Activated CD4-positive, alpha-beta T cell treated with anti-CD3 and anti-CD28 coated beads, Interleukin-2, amount 10 ng/mL, durations not matched to agents 7 days and 5 days (primary cell): ENCODE measurements at regions not wholly inside any gene's neighbourhood (a gene's known extent, or its start where the extent isn't known, plus 50 kb on each side); places are given as distances from the start of the nearest gene placed in this dataset.

Experiments
- CTCF ChIA-PET: fragments of 350-600 bp; sonication (Branson Sonifier 250); formaldehyde crosslinking; loops from one replicate; lab custom pipeline; 2021; ENCODE audit warnings: antibody characterized with exemption; lab: Charles Lee
- POLR2A ChIA-PET: fragments of 350-600 bp; sonication (Branson Sonifier 250); formaldehyde crosslinking; loops from one replicate; lab custom pipeline; 2021; ENCODE audit warnings: antibody characterized with exemption; lab: Charles Lee
- DNase-seq: peaks from one replicate; pipeline ENCODE4 v3.0.0-alpha.2; 2020
- H3K27ac Mint-ChIP-seq: one replicate; pipeline ENCODE4 v1.8.0; 2021; ENCODE audit warnings: mild to moderate bottlenecking, moderate library complexity, mixed read lengths
- H3K27me3 Mint-ChIP-seq: one replicate; pipeline ENCODE4 v1.8.0; 2021; ENCODE audit warnings: mixed read lengths
- H3K36me3 Mint-ChIP-seq: one replicate; pipeline ENCODE4 v1.8.0; 2021; ENCODE audit warnings: low read depth, mixed read lengths
- H3K4me1 Mint-ChIP-seq: one replicate; pipeline ENCODE4 v1.8.0; 2021; ENCODE audit warnings: mixed read lengths
- H3K4me3 Mint-ChIP-seq: one replicate; pipeline ENCODE4 v1.8.0; 2021; ENCODE audit warnings: mild to moderate bottlenecking, moderate library complexity, mixed read lengths
- H3K9me3 Mint-ChIP-seq: one replicate; pipeline ENCODE4 v1.8.0; 2021; ENCODE audit warnings: mixed read lengths

- peaks cover 13% of the 10 kb centered on the region for H3K27me3 Mint-ChIP-seq
- POLR2A ChIA-PET, result no interaction called here
- CTCF ChIA-PET, result interaction anchor here (1.7 kb wide), 1 partner anchor 11 kb away, joined by 4 read pairs; no protein-coding TSS in a partner anchor
- H3K4me1 Mint-ChIP-seq, result no peaks in the 10 kb centered on the region
- DNase-seq, result no peak
- peaks cover 5% of the 10 kb centered on the region for H3K9me3 Mint-ChIP-seq
- no peak overlapping the region for H3K27ac Mint-ChIP-seq
- H3K4me3 Mint-ChIP-seq, result no peak overlapping the region
- peaks cover 2% of the 10 kb centered on the region for H3K36me3 Mint-ChIP-seq
Observed at GRCh38 chr10:88127766-88128165, 264.3 kb downstream of the PTEN start.

- peaks cover 5% of the 10 kb centered on the region for H3K9me3 Mint-ChIP-seq
- CTCF ChIA-PET, result interaction anchor here (1.7 kb wide), 1 partner anchor 10 kb away, joined by 4 read pairs; no protein-coding TSS in a partner anchor
- H3K4me1 Mint-ChIP-seq, result no peaks in the 10 kb centered on the region
- no peak overlapping the region for H3K4me3 Mint-ChIP-seq
- H3K36me3 Mint-ChIP-seq, result peaks cover 2% of the 10 kb centered on the region
- H3K27ac Mint-ChIP-seq, result no peak overlapping the region
- peaks cover 13% of the 10 kb centered on the region for H3K27me3 Mint-ChIP-seq
- no peak for DNase-seq
- POLR2A ChIA-PET, result no interaction called here
Observed at GRCh38 chr10:88129013-88129412, 265.6 kb downstream of the PTEN start.

DNA sequence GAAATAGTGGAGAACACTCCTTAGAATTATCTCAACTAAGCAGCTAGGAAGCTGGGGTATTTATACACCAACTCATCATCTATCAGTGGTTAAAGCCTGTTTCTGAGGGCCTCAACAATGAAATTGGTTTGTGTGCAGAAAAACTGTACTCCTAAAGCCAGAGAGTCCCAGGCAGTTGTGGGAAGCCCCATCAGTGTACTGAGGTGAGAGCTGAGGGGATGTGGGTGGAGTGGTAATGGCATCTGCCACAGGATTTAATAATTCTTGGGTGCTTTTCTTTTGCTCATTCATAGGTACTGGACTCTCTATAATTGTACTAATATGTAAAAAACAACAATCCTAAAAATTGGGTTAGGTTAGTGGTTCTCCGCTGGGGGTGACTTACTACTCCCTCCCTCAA, 267.5 kb downstream of the PTEN start:
- no peaks in the 10 kb centered on the region for H3K4me1 Mint-ChIP-seq
- H3K4me3 Mint-ChIP-seq, result no peak overlapping the region
- H3K36me3 Mint-ChIP-seq, result peaks cover 4% of the 10 kb centered on the region
- peaks cover 8% of the 10 kb centered on the region for H3K27me3 Mint-ChIP-seq
- no peak overlapping the region for H3K27ac Mint-ChIP-seq
- CTCF ChIA-PET, result interaction anchor here (1.1 kb wide), 1 partner anchor 11 kb away, joined by 4 read pairs; no protein-coding TSS in a partner anchor
- POLR2A ChIA-PET, result no interaction called here
- no peak for DNase-seq
- peaks cover 6% of the 10 kb centered on the region for H3K9me3 Mint-ChIP-seq

GRCh38 chr10:88131511-88132139, 268.2 kb downstream of the PTEN start:
- POLR2A ChIA-PET, result no interaction called here
- H3K4me1 Mint-ChIP-seq, result no peaks in the 10 kb centered on the region
- peaks cover 4% of the 10 kb centered on the region for H3K36me3 Mint-ChIP-seq
- no peak overlapping the region for H3K27ac Mint-ChIP-seq
- CTCF ChIA-PET, result no interaction called here
- no peak overlapping the region for H3K4me3 Mint-ChIP-seq
- H3K9me3 Mint-ChIP-seq, result peaks cover 4% of the 10 kb centered on the region
- DNase-seq, result no peak
- peaks cover 5% of the 10 kb centered on the region for H3K27me3 Mint-ChIP-seq

- H3K27ac Mint-ChIP-seq, result no peak overlapping the region
- POLR2A ChIA-PET, result no interaction called here
- H3K4me1 Mint-ChIP-seq, result peaks cover 12% of the 10 kb centered on the region
- CTCF ChIA-PET, result no interaction called here
- H3K27me3 Mint-ChIP-seq, result peaks cover 8% of the 10 kb centered on the region
- H3K36me3 Mint-ChIP-seq, result peaks cover 2% of the 10 kb centered on the region
- no peak for DNase-seq
- no peak overlapping the region for H3K4me3 Mint-ChIP-seq
- H3K9me3 Mint-ChIP-seq, result peaks cover 3% of the 10 kb centered on the region
Observed at GRCh38 chr10:88136712-88137111, 273.3 kb downstream of the PTEN start.

- Mint-ChIP-seq H3K27ac (no peak overlapping the region), H3K4me1 (peaks cover 12% of the 10 kb centered on the region), H3K36me3 (peaks cover 2% of the 10 kb centered on the region), H3K4me3 (no peak overlapping the region), H3K9me3 (peaks cover 3% of the 10 kb centered on the region), H3K27me3 (peaks cover 10% of the 10 kb centered on the region)
- DNase-seq, result no peak
- ChIA-PET CTCF (interaction anchor here (0.6 to 1.3 kb wide), 2 partner anchors 10 to 707 kb away, joined by 3 to 4 read pairs; no protein-coding TSS in a partner anchor), POLR2A (no interaction called here)
Observed at GRCh38 chr10:88138319-88138848, 275.0 kb downstream of the PTEN start.

DNA sequence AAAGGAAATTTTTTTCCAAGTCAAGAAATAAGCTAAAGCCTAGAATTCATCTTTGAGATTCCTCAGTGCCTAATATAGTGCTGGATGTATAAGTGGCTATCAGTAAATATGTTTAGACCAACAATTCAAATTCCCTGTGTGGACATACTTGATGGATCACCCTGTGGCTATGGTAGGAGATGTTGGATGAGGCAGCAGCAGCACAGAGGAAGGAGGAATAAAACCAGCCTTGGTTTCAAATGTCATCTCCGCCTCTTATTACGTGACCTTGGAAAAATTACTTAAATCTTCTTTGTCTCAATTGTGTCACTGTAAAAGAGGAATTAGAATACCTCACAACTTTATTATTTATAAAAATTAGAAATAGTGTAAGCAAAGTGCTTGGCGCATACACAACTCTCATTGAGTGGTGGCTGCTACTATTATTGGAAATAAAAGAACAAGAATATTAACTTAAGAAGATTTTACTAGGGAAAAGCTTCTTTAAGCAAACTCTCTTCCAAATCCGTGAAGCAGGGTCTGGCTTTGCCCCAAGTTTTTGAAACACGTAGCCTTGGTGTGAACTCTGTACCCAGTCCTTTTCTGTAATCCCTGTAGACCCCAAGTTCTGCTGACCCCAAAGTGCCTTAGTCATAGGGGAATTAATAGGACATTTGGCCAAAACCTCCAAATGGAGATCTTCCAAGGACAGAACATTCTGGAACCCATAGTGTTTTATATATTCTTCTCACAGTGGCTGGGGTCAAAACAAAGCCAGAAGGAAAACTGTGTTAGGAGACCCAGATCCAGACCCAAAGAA, 283.8 kb downstream of the PTEN start:
- H3K27me3 Mint-ChIP-seq, result peaks cover 2% of the 10 kb centered on the region
- DNase-seq, result no peak
- H3K9me3 Mint-ChIP-seq, result peaks cover 5% of the 10 kb centered on the region
- POLR2A ChIA-PET, result no interaction called here
- peaks cover 5% of the 10 kb centered on the region for H3K4me1 Mint-ChIP-seq
- CTCF ChIA-PET, result interaction anchor here (1.1 kb wide), 1 partner anchor 126 kb away, joined by 3 read pairs; no protein-coding TSS in a partner anchor
- H3K27ac Mint-ChIP-seq, result no peak overlapping the region
- H3K36me3 Mint-ChIP-seq, result peaks cover 3% of the 10 kb centered on the region
- no peak overlapping the region for H3K4me3 Mint-ChIP-seq

- no peak overlapping the region for H3K27ac Mint-ChIP-seq
- H3K4me3 Mint-ChIP-seq, result no peak overlapping the region
- H3K9me3 Mint-ChIP-seq, result peaks cover 21% of the 10 kb centered on the region
- DNase-seq, result no peak
- peaks cover 17% of the 10 kb centered on the region for H3K4me1 Mint-ChIP-seq
- ChIA-PET POLR2A (no interaction called here), CTCF (no interaction called here)
- H3K36me3 Mint-ChIP-seq, result peaks cover 8% of the 10 kb centered on the region
- no peaks in the 10 kb centered on the region for H3K27me3 Mint-ChIP-seq
Observed at GRCh38 chr10:88149906-88150305, 286.5 kb downstream of the PTEN start.

- no peak for DNase-seq
- Mint-ChIP-seq H3K36me3 (peaks cover 8% of the 10 kb centered on the region), H3K4me3 (no peak overlapping the region), H3K27ac (no peak overlapping the region), H3K4me1 (peaks cover 17% of the 10 kb centered on the region), H3K9me3 (peaks cover 21% of the 10 kb centered on the region), H3K27me3 (no peaks in the 10 kb centered on the region)
- POLR2A ChIA-PET, result no interaction called here
- CTCF ChIA-PET, result interaction anchor here (0.6 kb wide), 1 partner anchor 229 kb away, joined by 3 read pairs; no protein-coding TSS in a partner anchor
Observed at GRCh38 chr10:88150339-88150738, 286.9 kb downstream of the PTEN start.

DNA sequence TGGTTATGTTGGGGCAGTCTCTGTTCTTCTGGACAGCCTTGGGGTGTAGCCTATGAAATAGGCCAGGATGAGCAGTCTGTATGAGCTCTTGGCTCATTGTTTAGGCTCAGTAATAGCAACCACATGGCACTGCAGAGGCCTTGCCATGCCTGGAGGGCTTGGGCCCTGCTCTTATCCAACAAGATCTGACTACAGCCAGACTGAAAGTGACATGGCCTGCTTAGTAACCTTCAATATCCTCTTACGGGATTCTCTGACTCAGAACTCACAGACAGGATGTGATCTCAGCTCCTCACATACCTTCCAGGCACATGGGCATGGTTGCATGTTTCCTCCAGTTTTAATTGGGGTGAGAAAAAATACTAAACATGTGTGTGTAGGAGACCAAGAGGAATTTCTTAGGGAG, 289.3 kb downstream of the PTEN start:
- Mint-ChIP-seq H3K27ac (peak overlapping the region; percentile 74), H3K9me3 (peaks cover 21% of the 10 kb centered on the region), H3K36me3 (peaks cover 8% of the 10 kb centered on the region), H3K4me1 (peaks cover 17% of the 10 kb centered on the region), H3K27me3 (no peaks in the 10 kb centered on the region), H3K4me3 (no peak overlapping the region)
- POLR2A ChIA-PET, result interaction anchor here (0.6 kb wide), 1 partner anchor 835 kb away, joined by 5 read pairs; no protein-coding TSS in a partner anchor
- CTCF ChIA-PET, result interaction anchor here (0.6 to 1.2 kb wide), 6 partner anchors 9 to 327 kb away, joined by 3 to 4 read pairs (median 3); no protein-coding TSS in a partner anchor
- peak; percentile 49 for DNase-seq

GRCh38 chr10:88154596-88155250, 291.3 kb downstream of the PTEN start:
- Mint-ChIP-seq H3K27ac (no peak overlapping the region), H3K4me3 (no peak overlapping the region), H3K4me1 (peaks cover 21% of the 10 kb centered on the region), H3K36me3 (peaks cover 8% of the 10 kb centered on the region), H3K9me3 (peaks cover 21% of the 10 kb centered on the region), H3K27me3 (no peaks in the 10 kb centered on the region)
- ChIA-PET CTCF (no interaction called here), POLR2A (no interaction called here)
- DNase-seq, result no peak

DNA sequence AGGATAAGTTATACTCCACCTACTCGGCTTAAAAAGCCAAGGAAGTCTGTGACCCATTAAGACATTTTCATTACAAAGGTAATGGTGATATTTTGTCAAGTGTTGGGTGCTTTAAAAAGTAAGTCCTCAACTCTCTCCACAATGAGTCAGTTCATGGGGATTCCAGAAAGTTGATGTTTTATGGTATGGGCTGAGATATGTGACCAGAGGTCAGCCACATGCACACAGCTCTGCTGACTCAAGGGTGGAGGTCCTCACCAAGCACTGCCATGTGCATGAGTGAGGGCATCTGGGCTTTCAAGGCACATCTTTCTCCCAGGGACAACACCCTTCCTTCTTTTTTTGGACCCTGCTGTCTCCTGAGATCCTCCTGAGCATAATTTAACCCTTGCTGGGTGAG, 292.9 kb downstream of the PTEN start:
- no peak for DNase-seq
- Mint-ChIP-seq H3K36me3 (peaks cover 7% of the 10 kb centered on the region), H3K4me1 (peaks cover 21% of the 10 kb centered on the region), H3K27me3 (no peaks in the 10 kb centered on the region), H3K27ac (no peak overlapping the region), H3K4me3 (no peak overlapping the region), H3K9me3 (peaks cover 19% of the 10 kb centered on the region)
- CTCF ChIA-PET, result interaction anchor here (0.6 to 1.5 kb wide), 2 partner anchors 42 to 233 kb away, joined by 3 read pairs; no protein-coding TSS in a partner anchor
- POLR2A ChIA-PET, result interaction anchor here (0.6 kb wide), 1 partner anchor 173 kb away, joined by 3 read pairs; no protein-coding TSS in a partner anchor
